Stimulated activated CD4-positive, alpha-beta T cell treated with anti-CD3 and anti-CD28 coated beads, Interleukin-15, amount 100 ng/mL, for 24 hours (primary cell): ENCODE measurements at regions not wholly inside any gene's neighbourhood (a gene's known extent, or its start where the extent isn't known, plus 50 kb on each side); places are given as distances from the start of the nearest gene placed in this dataset.

Source experiments
- DNase-seq: peaks from one replicate; pipeline ENCODE4 v3.0.0-alpha.2; 2020

DNA sequence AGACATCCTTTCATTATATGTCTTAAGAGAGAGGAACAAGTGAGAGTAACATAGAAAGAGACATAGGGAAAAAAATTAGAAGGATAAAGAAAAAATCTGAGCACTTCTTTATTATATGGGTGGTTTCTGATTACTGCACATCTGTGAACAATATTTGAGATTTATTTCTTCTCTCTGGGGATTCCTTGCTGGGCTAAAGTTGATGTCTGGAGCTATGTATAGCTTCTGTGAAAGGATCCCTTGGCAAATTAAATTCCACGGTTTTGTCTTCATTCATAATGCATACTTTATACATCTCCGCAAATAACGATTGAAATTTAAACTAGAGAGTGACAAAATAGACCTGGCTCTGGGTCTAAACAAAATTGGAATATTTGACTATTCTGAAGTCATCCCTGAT is 232.2 kb upstream of the CTBP2 start:
- no peak for DNase-seq

DNA sequence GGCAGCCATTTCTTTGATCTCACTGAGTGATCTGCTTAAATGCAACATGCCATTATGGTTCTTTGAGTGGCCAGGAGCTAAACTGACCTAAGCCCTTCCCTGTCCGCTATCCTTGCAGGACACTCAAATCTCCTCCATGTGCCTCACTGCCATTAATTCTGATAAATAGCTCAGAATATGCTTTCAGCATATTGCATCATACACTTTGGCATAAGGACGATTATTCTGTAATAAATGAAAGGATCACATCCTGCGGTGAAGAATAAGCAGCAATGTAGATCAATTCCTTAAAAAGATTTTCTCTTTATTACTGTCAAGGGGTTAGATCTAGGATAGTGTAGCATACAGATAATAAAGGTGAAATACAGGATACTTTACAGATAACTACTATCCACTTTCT is 231.8 kb upstream of the CTBP2 start:
- no peak for DNase-seq

DNA sequence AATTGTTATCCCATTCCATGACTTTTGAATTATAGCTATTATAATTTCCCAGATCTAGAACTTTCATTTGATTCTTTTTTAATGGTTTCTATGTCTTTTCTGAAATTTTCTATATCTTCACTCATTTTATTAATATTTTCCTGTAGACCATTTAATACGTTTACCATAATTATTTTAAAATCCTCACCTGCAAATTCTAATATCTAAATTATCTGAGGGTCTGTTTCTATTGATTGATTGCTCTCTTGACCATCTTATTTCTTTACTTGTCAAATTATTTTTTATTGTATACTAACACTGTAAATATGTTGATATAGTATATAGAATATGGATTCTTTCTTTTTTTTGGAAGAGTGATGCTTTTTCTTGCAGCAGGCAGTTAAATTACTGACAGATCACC is 229.3 kb upstream of the CTBP2 start:
- DNase-seq, result no peak

DNA sequence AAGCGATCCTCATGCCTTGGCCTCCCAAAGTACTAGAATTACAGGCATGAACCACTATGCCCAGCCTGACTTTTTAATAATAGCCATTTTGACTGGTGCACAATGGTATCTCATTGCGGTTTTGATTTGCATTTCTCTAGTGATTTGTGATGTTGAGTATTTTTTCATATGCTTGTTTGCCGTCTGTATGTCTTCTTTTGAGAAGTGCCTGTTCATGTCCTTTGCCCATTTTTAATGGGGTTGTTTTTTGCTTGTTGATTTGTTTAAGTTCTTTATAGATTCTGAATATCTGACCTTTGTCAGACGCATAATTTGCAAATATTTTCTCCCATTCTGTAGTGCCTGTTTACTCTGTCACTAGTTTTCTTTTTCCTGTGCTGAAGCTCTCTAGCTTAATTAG is 219.2 kb upstream of the CTBP2 start:
- no peak for DNase-seq

DNA sequence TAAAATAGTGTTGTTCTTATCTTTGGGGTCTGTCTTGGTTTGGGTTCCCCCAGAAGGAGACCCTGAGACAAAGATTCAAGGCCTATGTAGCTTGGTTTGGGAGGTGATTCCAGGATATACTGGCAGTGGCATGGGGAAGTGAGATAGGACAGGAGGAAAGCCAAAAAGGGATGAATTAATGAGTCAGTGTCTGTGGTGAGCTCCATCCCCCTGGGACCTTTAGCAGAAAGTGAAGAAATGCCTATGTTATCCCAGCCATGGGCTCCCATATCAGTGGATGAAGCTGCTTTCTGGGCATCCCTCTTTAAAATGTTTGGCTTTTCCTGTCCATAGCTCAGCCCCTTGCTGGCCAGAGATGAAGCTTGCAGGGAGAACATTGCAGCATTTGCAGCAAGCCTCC is 217.0 kb upstream of the CTBP2 start:
- DNase-seq, result no peak

DNA sequence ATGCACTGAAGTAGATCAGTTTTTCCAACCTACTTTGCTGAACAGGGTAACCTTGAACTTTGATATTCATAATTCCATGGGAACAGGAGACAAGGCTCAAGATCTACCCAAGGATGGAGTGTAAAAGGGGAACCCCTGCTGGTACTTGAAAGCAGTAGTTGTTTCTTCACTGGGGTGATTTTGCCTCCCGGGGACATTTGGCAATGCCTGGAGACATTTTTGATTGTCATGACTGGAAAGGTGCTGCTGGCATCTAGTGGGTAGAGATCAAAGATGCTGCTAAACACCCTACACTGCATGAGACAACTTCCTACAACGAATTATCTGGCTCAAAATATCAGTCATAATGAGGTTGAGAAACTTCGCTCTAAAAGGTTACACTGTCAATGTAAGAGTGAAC is 214.8 kb upstream of the CTBP2 start:
- DNase-seq, result no peak

DNA sequence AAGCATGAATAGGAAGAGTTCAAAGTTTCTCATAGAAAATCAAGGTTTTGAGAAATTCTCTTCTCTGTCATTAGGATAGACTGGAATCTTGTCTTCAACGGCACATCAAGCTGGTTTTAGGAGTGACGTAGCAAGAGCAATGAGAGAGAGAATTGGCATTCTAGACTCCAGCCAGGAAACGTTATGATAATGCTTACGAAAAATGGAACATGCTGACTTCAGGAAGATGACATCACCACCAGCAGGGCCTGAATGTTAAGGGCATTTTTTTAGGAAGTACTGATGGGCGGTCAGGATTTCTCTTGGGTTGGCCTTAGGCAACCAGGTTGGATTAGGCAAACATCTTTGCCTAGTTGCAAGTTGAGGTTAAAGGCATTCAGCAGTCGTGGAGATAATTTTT is 213.2 kb upstream of the CTBP2 start:
- no peak for DNase-seq

DNA sequence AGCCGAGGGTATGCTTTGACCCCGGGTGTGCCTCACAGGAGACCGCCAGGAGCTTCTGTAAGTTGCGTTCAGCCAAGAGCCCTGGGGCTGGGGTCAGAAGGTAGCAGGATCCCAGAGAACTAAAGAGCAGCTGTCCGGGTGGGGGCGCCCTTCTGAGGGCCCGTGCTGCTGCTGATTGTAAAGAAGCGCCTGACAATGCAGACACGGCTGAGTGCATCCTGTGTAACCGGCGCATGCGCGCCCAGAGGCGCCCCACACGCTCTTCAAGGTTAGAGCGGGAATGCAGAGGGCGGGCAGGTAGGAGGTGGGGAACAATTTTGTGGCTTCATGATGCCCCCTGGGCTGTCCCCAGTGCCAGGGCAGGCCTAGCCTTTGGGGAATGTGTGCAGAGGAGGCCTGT is 210.2 kb upstream of the CTBP2 start:
- DNase-seq, result peak; percentile 5

DNA sequence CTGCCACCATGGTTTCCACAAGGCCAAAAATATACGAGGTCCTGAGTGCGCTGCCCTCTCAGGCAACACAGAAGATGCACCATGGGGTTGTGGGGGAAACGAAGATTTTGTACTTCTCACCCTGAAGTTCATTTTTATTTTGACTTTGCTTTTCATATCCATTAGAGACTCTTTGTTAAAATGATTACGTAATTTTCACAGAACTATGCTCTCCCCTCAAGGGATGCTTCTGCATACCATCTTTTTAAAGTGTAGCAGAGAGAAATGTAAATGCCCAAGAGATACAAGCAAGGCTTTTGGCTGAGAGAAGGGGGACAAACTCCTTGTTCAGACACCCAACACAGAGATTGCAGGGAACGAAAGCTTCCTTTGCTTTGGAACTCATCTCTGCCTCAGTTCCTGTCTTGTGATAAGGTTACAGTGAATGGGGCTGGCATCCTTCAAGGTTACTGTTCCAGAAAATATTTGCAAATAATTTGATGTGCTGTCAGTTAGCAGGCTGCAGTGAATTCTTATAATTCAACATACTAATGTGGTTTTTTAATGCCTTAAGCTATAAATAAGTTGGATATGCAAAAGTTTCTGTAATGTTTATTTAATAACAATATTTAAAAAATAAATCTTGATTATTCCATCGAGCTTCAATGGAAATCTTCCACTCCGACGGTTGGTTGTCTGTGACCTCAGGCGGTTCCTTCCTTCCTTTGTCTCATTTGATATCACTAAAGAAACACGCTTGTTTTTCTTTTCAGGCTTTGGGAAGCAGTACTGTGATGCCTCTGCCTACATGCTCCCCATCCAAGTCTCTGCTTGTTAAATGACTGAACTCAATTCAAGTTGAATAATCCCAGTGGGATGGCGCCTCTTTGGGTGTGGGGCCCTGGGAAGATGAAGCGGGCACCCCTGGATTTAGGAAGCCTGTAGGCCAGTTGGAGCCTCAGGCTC is 209.3 kb upstream of the CTBP2 start:
- no peak for DNase-seq

DNA sequence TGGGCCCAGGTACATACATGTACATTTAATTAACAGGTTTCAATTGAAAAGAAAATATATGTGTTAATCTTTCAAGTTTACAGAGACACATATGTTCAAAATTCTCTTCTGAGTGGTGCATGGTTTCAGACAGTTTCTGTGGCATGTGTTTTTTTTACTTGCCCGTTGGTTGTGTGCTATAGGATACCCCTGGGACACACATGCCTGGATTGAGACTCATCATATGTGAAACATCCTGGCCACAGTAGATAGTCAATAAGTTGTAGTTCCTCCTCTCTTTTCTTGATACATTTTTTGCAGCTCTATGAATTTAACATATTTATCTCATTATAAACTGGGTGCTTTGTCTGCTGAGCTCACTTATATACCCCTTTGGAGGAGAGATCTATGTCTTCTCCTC is 207.8 kb upstream of the CTBP2 start:
- DNase-seq, result no peak

DNA sequence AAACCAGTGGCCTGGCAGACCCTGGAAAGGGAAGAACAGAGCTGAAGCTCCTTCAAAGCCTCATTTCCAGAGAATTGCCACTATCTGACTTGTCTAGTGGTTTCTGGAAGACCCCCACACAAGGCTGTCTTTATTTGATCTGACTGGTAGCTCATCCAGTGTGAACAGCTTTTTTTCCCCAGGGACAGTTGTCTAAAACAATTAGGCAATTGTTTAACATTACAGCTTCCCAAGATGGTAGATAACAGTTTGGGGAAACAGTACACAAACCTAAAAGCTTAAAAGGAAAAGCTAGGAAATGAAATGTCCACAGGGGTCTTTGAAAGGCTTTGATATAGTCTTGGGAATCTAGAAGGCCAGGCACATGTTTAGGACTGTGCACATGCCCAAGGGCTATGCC is 203.4 kb upstream of the CTBP2 start:
- no peak for DNase-seq

DNA sequence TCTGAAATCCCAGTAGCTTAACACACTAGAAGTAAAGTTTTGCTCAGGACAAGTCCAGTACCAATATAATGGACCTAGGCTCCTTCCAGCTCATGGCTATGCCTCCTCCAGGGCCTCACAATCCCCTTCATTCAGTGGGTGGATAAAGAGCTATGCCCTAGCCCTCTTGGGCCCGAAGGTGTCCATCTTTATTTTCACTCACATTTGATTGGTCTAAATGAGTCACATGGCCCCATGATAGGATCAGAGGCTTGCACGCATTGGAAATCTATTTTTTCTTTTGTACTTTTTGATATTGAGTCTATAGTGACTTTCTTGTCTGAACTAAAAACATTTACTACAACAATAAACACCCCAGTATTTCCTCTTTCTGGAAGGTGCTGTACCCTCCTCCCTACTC is 202.6 kb upstream of the CTBP2 start:
- no peak for DNase-seq

DNA sequence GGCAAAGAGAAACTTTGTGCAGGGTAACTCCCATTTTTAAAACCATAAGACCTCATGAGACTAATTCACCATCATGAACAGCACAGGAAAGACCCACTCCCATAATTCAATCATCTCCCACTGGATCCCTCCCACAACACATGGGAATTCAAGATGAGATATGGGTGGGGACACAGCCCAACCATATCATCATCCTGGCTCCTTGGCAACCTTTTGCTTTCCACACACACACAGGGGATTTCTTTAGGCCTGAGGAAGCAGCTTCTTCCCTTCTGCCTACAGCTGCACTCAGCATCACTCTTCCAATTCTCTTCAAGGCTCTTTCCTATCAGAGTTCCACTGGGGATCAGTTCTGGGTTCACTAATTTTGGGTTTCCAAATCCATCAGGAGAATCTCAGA is 199.0 kb upstream of the CTBP2 start:
- no peak for DNase-seq

DNA sequence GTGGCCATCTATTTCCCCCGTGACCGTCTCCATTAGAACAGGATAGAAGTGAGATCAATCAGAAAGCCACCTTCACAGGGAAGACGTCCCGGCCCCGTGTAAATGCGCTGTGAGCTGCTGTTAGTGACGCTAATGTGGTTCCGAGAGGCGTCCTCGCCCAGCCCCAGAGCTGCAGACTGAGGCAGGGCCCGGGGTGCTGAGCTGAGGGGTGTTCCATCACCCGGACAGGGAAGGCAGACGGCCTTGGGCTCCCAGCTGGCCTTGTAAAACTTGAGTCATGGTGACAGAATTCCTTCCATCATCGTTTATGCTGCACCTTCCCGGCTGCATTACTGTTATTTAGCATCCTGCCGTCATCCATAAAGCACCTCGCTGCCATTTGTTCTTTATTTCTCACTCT is 195.3 kb upstream of the CTBP2 start:
- no peak for DNase-seq

DNA sequence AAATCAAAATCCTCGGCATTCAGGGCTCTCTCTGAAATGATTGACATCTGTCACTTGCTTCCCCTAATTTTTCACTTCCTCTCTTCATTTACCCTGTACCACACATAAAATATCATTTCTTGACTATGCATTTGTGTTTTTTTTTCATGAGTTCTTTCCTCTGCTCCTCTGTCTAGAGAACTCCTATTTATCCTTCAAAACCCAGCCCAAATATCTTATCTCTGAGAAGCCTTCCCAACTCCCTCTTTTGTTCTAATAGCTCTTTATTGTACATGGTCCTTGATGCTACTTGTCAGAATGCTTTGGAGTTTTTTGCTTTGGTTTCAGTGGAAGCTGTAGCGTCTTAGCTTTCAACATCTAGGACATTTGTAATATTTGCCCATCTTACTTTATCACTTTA is 190.2 kb upstream of the CTBP2 start:
- DNase-seq, result no peak

DNA sequence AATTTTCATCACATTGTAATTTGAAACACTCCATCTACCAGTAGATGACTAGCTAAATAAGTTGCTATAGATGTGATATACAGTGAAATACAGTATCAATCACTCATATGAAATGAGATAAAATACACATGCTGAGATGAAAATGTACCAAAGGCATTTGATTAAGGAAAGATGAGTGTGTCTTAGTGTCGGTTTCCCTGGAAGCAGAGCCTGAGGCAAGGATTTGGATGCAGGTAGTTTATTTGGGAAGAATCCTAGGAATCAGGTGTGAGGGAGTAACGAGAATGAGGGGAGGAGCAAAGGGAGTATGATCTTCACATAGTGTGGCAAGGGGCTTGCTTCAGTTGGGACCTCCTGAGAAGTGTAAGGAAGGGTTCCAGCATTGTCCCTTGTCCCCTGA is 188.2 kb upstream of the CTBP2 start:
- DNase-seq, result no peak

DNA sequence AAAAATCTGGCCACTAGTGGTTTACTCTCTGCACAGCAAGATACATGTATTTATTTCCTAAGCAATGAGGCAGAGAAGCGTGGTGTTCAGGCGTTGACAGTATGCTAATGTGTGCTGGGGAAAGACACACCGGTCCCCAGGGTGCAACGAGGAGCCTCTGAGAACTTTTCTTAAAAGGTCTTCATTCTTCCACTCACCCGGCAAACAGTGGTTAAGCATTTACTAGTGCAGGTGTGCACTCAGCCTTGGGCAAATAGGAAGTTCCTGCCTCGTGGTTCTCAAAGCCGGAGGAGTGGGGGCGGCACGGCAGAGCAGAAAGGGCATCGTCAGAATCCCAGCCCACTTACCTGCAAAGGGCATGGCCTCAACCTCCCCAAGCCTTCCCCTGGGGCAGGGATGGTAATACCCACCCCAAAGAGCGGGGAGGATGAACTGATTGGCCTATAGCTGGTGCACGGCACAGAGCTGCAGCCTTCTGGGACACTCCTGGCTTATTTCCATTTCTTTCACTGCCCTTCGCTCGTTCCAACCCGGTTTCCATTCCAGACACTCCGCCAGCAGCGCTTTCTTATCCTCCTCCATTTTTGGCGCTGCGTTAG is 184.3 kb upstream of the CTBP2 start:
- no peak for DNase-seq

DNA sequence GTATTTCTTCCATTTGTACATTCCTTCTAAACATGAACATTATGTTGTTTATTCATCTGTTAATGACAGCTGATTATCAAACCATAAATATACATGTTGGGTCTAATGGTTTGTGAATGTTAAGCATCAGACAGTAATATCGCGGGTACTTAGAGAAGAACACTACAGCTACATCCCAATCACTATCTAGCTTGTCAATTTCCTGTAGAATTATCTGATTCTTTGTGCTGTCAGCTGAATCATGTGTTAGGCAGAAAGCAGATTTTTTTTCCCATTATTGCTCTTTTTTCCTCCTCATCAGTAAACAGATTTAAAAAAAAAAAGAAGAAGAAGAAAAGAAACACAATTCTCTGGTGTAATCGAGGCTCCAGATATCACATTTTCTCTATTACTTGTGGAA is 183.6 kb upstream of the CTBP2 start:
- no peak for DNase-seq

DNA sequence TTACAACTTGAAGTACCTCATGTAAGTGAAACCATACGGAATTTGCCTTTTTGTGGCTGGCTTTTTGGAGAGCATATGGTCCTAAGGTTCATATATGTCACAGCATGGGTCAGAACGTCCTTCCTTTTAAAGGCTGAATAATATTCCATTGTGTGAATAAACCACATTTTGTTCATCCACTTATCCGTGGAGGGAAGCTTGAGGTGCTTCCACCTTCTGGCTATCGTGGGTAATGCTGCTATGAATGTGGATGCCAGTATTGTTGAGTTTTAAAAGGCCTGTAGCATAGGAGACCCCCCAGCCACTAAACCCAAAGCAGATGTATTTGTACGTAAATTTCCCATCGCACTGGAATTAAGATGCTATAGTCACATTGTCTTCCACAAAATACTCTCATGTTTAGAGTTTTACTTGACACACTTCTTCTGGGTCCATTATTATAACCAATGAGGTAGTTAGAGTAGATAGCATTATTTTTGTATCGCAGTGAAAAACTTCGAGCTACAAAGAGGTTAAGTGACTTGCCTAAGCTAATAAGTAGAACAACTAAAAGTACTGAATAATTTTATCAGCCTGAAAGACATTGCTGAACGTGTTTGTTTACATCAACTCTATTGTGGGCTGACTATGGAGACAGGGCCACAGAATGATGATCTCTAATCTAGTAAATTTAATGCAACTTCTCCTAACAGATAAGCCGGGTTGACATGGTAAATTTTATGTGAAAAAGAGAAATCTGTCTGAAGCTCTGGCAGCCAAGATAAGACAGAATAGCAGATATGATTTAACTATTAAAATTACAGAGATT is 183.0 kb upstream of the CTBP2 start:
- DNase-seq, result no peak

DNA sequence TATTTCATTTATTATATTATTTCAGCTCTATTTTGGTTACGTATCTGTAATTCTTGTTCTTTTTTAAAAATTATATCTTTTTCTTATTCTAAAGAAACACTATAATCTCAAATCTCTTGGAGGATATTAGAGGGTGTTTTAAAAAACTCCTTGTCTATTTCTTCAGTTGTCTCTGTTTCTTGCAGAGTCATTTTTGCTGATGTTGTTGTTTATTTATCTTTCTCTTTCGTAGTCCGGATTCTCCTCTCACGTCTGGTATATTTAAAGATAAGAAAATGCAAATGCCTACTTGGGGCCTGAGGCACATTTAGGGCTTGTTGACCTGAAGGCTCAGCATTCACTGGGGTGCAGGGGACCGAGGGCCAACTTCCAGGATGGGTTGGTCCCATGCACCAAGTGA is 181.2 kb upstream of the CTBP2 start:
- DNase-seq, result no peak

DNA sequence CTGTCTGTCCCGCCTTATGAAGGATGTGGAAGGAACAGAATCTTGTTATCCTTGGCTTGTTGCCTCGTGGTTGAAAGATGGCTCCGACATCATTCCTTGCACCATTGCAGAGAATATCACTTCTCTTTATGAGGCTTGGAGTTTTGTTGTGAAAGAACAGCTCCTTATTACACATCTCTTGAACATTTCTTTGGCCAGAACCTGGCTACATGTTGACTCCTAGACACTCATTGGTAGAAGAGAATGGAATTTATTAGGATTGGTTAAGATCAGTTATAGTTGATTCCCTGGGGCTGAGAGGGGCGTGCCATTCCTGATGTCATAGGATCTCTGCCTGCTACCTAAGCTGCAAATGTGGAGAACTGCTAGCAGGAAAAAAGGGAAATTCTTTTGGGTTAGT is 180.5 kb upstream of the CTBP2 start:
- DNase-seq, result no peak

DNA sequence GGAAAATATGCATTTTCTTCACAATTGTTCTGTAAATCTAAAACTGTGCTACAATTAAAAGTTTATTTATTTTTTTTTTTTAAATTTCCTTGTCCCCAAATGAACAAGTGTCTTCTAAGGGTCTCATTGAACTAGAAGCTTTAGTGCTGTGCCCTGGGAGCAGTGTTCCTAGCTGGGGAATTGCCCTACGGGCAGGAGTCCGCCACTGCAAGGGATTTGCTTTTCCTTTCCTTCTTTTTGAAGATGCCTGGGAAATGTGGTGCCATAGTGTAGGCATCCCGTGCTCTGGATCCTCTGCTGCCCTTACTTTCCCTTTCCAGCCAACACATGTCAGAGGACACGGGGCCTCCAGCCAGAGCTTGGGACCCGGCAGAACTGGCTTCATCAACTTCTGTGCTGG is 177.1 kb upstream of the CTBP2 start:
- no peak for DNase-seq

DNA sequence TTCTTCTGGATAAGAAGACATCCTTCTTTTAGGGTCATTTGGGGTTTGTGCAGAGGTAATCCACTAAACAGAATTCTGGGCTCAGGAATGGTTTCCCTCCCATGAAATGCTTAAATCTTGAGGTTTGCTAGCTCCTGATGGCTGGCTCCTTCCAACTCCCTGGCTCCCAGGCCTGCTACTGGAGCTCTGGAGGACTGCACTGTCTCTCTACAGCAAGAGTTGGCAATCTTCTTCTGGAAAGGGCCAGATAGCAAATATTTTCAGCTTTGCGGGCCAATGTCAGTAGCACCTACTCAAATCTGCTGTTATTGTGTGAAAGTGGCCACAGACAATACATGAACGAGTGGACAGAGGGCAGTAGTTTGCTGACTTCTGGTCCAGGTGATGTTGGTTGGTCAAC is 174.2 kb upstream of the CTBP2 start:
- no peak for DNase-seq

DNA sequence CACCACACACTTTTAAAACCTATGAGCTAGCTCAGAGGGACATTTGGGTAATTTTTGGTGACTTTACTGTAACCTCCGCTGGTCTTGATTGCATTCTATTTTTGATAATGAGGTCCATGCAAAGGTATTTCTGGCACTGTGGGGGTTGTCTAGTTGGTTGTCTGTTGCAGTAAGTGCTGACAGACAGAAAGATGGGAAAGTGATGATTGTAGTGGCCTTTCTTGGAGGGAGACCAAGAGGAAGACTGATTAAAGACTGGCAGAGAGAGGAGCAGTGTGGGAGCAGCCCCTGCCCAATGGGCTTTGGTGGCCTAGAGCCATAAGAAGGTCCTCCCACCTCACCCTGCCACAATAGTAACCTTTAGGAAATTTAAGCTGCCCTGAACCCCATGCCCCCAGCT is 173.4 kb upstream of the CTBP2 start:
- DNase-seq, result no peak
